HCT116 (cell line): ENCODE measurements at regions not wholly inside any gene's neighbourhood (a gene's known extent, or its start where the extent isn't known, plus 50 kb on each side); places are given as distances from the start of the nearest gene placed in this dataset.

Source experiments
- ATAC-seq: fragments of 200-7000 bp; cut with Tn5 transposase; 2 replicates; pipeline ENCODE4 v1.9.1; 2020; ENCODE audit warnings: mild to moderate bottlenecking, moderate library complexity
- BruUV-seq: library from RNA; stranded (reverse); fragments of 400-500 nt; replicated peaks from 2 replicates; lab custom pipeline; 2021; lab: Mats Ljungman, UMichigan
- CTCF ChIA-PET: fragments of 300-600 bp; sonication (Branson Sonifier 250); formaldehyde crosslinking; loops from one replicate; lab custom pipeline; 2021; ENCODE audit warnings: antibody characterized with exemption; lab: Charles Lee
- POLR2A ChIA-PET: fragments of 300-600, 350-600 bp; sonication (Branson Sonifier 250); formaldehyde crosslinking; loops from one replicate; lab custom pipeline; 2021; ENCODE audit warnings: antibody characterized with exemption; lab: Charles Lee
- RAD21 ChIA-PET, 2 experiments: fragments of 300-600 bp; sonication (Branson Sonifier 250); formaldehyde crosslinking; loops; one replicate each; lab custom pipeline; 2023; ENCODE audit warnings: low total read pairs in 2 of 2; ENCODE audit not compliant: uncharacterized antibody in 2 of 2, unreplicated experiment in 2 of 2, low non-redundant PET in 1 of 2; lab: Charles Lee
- DNase-seq: peaks from one replicate; pipeline ENCODE4 v3.0.0-alpha.2; 2010; ENCODE audit warnings: low read depth, low spot score
- H2AFZ ChIP-seq: fragments of 200-600 bp; shearing (Covaris generic), sonication (generic); 2 replicates; pipeline ENCODE4 v1.6.1; 2017; ENCODE audit warnings: low read depth, mixed run types, mixed read lengths, antibody characterized with exemption, low read length; ENCODE audit not compliant: poor library complexity, severe bottlenecking
- H3K27ac ChIP-seq: 2 replicates; pipeline ENCODE4 v1.5.1; 2012; ENCODE audit warnings: low read depth, low read length
- H3K27me3 ChIP-seq: fragments of 200-600 bp; sonication (generic); 2 replicates; pipeline ENCODE4 v1.6.1; 2016; ENCODE audit warnings: mixed run types, low read length, mixed read lengths; ENCODE audit not compliant: insufficient read depth
- H3K36me3 ChIP-seq, 2 experiments: fragments of 200-500 bp in 1 of 2; fragments of 200-600 bp in 1 of 2; sonication (Bioruptor generic) in 1 of 2; sonication (generic) in 1 of 2; 2 replicates each; pipeline versions ENCODE4 v1.5.1 to v1.6.1; 2014 to 2016; ENCODE audit warnings: low read length in 2 of 2, inconsistent platforms in 1 of 2, mixed read lengths in 1 of 2, mixed run types in 1 of 2; ENCODE audit not compliant: insufficient read depth in 2 of 2, control insufficient read depth in 1 of 2
- H3K4me1 ChIP-seq, 2 experiments: fragments of 200-600 bp in 1 of 2; sonication (generic) in 1 of 2; 2 replicates each; pipeline versions ENCODE4 v1.5.1 to v1.6.1; 2012 to 2017; ENCODE audit warnings: low read length in 2 of 2, inconsistent platforms in 1 of 2, mild to moderate bottlenecking in 1 of 2, mixed read lengths in 1 of 2, mixed run types in 1 of 2, moderate library complexity in 1 of 2; ENCODE audit not compliant: insufficient read depth in 2 of 2, control insufficient read depth in 1 of 2
- H3K4me2 ChIP-seq: fragments of 200-600 bp; sonication (generic); 2 replicates; pipeline ENCODE4 v1.6.1; 2017; ENCODE audit warnings: mixed run types, low read length, mixed read lengths
- H3K4me3 ChIP-seq, 2 experiments: fragments of 200-600 bp in 1 of 2; sonication (generic) in 1 of 2; replicated peaks in 1 of 2; 2 replicates each; pipeline ENCODE4 v1.5.1; 2011 to 2016; ENCODE audit warnings: low read length in 2 of 2, control low read depth in 1 of 2, low read depth in 1 of 2, mild to moderate bottlenecking in 1 of 2, mixed read lengths in 1 of 2, mixed run types in 1 of 2
- H3K79me2 ChIP-seq: fragments of 200-600 bp; sonication (generic); 2 replicates; pipeline ENCODE4 v1.6.1; 2017; ENCODE audit warnings: mild to moderate bottlenecking, mixed run types, low read length, moderate library complexity, mixed read lengths; ENCODE audit not compliant: insufficient read depth
- H3K9ac ChIP-seq: fragments of 200-600 bp; sonication (generic); 2 replicates; pipeline ENCODE4 v1.6.1; 2016; ENCODE audit warnings: low read length, mixed read lengths
- H3K9me2 ChIP-seq: fragments of 200-600 bp; sonication (generic), shearing (Covaris generic); 2 replicates; pipeline ENCODE4 v1.6.1; 2017; ENCODE audit warnings: mixed run types, mild to moderate bottlenecking, moderate library complexity; ENCODE audit not compliant: insufficient read depth
- H3K9me3 ChIP-seq, 2 experiments: fragments of 200-500 bp in 1 of 2; fragments of 200-600 bp in 1 of 2; sonication (Bioruptor generic) in 1 of 2; sonication (generic) in 1 of 2; 2 replicates each; pipeline ENCODE4 v1.6.1; 2014 to 2017; ENCODE audit warnings: low read length in 2 of 2, mixed read lengths in 2 of 2, inconsistent platforms in 1 of 2, low read depth in 1 of 2, mild to moderate bottlenecking in 1 of 2, mixed run types in 1 of 2, moderate library complexity in 1 of 2; ENCODE audit not compliant: control insufficient read depth in 1 of 2, insufficient read depth in 1 of 2
- H4K20me1 ChIP-seq: fragments of 200-600 bp; sonication (generic), shearing (Covaris generic); 2 replicates; pipeline ENCODE4 v1.6.1; 2017; ENCODE audit warnings: mixed run types, mild to moderate bottlenecking, moderate library complexity; ENCODE audit not compliant: insufficient read depth
- ATF3 ChIP-seq: IDR thresholded peaks from 2 replicates; pipeline ENCODE4 v1.6.1; 2012
- CBX3 ChIP-seq: IDR thresholded peaks from 2 replicates; pipeline ENCODE4 v1.6.1; 2012; ENCODE audit warnings: low read depth
- CTCF ChIP-seq, 3 experiments: fragments of 200-600 bp in 1 of 3; sonication (generic) in 1 of 3; IDR thresholded peaks in 2 of 3; conservative IDR thresholded peaks in 1 of 3; 2 replicates each; pipeline ENCODE4 v1.5.1; 2012 to 2017; ENCODE audit warnings: low read depth in 2 of 3, low read length in 2 of 3, antibody characterized with exemption in 1 of 3, borderline replicate concordance in 1 of 3, control low read depth in 1 of 3, mild to moderate bottlenecking in 1 of 3, mixed read lengths in 1 of 3, mixed run types in 1 of 3, moderate library complexity in 1 of 3; ENCODE audit not compliant: insufficient read depth in 1 of 3
- EGR1 ChIP-seq: IDR thresholded peaks from 2 replicates; pipeline ENCODE4 v1.6.1; 2012; ENCODE audit warnings: low read depth
- ELF1 ChIP-seq: IDR thresholded peaks from 2 replicates; pipeline ENCODE4 v1.6.1; 2012; ENCODE audit warnings: low read depth, borderline replicate concordance
- EZH2 ChIP-seq: fragments of 200-600 bp; sonication (generic); IDR thresholded peaks from 2 replicates; pipeline ENCODE4 v1.6.1; 2017; ENCODE audit warnings: antibody characterized with exemption, mixed run types
- EZH2phosphoT487 ChIP-seq: fragments of 200-600 bp; IDR thresholded peaks from 2 replicates; pipeline ENCODE4 v1.6.1; 2018; ENCODE audit warnings: antibody characterized with exemption, borderline replicate concordance
- FOSL1 ChIP-seq: IDR thresholded peaks from 2 replicates; pipeline ENCODE4 v1.6.1; 2012; ENCODE audit warnings: low read depth
- JUND ChIP-seq: IDR thresholded peaks from 2 replicates; pipeline ENCODE4 v1.6.1; 2012
- POLR2A ChIP-seq: IDR thresholded peaks from 2 replicates; pipeline ENCODE4 v1.7.0; 2011; ENCODE audit warnings: borderline replicate concordance; ENCODE audit not compliant: insufficient read depth, insufficient read length; ENCODE audit errors: extremely low read depth
- POLR2AphosphoS5 ChIP-seq: IDR thresholded peaks from 2 replicates; pipeline ENCODE4 v1.6.1; 2011; ENCODE audit warnings: mild to moderate bottlenecking, low read depth, low read length, moderate library complexity
- REST ChIP-seq: IDR thresholded peaks from 2 replicates; pipeline ENCODE4 v1.6.1; 2012; ENCODE audit warnings: low read depth
- SIN3A ChIP-seq: IDR thresholded peaks from 2 replicates; pipeline ENCODE4 v1.6.1; 2012; ENCODE audit warnings: low read depth
- SP1 ChIP-seq: IDR thresholded peaks from 2 replicates; pipeline ENCODE4 v1.6.1; 2012; ENCODE audit warnings: low read depth
- SRF ChIP-seq: IDR thresholded peaks from 2 replicates; pipeline ENCODE4 v1.6.1; 2012; ENCODE audit warnings: low read depth
- TCF7L2 ChIP-seq: IDR thresholded peaks from 2 replicates; pipeline ENCODE4 v1.7.0; 2011; ENCODE audit warnings: borderline replicate concordance, inconsistent platforms; ENCODE audit not compliant: insufficient read depth, insufficient read length; ENCODE audit errors: extremely low read depth
- YY1 ChIP-seq: IDR thresholded peaks from 2 replicates; pipeline ENCODE4 v1.6.1; 2011; ENCODE audit warnings: low read length, low read depth, moderate library complexity, mild to moderate bottlenecking; ENCODE audit not compliant: insufficient replicate concordance; ENCODE audit errors: extremely low read depth
- ZBTB33 ChIP-seq: IDR thresholded peaks from 2 replicates; pipeline ENCODE4 v1.6.1; 2011; ENCODE audit warnings: mild to moderate bottlenecking, low read length, moderate library complexity; ENCODE audit not compliant: insufficient replicate concordance; ENCODE audit errors: extremely low read depth
- ZFX ChIP-seq: fragments of 450-650 bp; IDR thresholded peaks from 2 replicates; pipeline ENCODE4 v1.6.1; 2017
- ZNF274 ChIP-seq: fragments of 200-500 bp; sonication (Bioruptor generic); IDR thresholded peaks from 2 replicates; pipeline ENCODE4 v1.6.1; 2014; ENCODE audit warnings: mild to moderate bottlenecking, low read depth, low read length, inconsistent platforms
- intact Hi-C: fragments of 100-400 bp; cut with micrococcal nuclease; formaldehyde crosslinking; loops from 2 replicates; pipeline ENCODE4 v1.10.0; 2022

GRCh38 chr5:98085593-98085992 lies 687.9 kb upstream of the RGMB start:
- RAD21 ChIA-PET: no interaction called here
- intact Hi-C loops: no loop called here
- no peak for ATAC-seq

More at GRCh38 chr5:98085593-98085992, 687.9 kb upstream of the RGMB start:
- H3K27ac ChIP-seq: no peak overlapping the region
- no peaks in the 10 kb centered on the region for H3K36me3 ChIP-seq
- H2AFZ ChIP-seq: no peak overlapping the region
- no peaks in the 10 kb centered on the region for H3K79me2 ChIP-seq
- no peaks in the 10 kb centered on the region for H3K9me2 ChIP-seq
- POLR2A ChIA-PET: no interaction called here
- no peak overlapping the region for H3K9ac ChIP-seq
- TF ChIP-seq FOSL1 (no peak), SRF (no peak), TCF7L2 (no peak), CBX3 (no peak), ATF3 (no peak), EZH2 (no peak), POLR2AphosphoS5 (no peak), ZNF274 (no peak), JUND (no peak), CTCF (IDR thresholded peaks at IDR 0.05 in 2 of 3, conservative IDR thresholded peaks at IDR 0.05 in 1 of 3; ENCODE audit: borderline replicate concordance in 1 of 3, insufficient read depth in 1 of 3, low read depth in 2 of 3, low read length in 2 of 3) (no peak), SP1 (no peak), ELF1 (no peak), ZFX (no peak), POLR2A (no peak), YY1 (no peak), REST (no peak), EZH2phosphoT487 (no peak), ZBTB33 (no peak), SIN3A (no peak), EGR1 (no peak)
- no peaks in the 10 kb centered on the region for H3K4me1 ChIP-seq
- H3K9me3 ChIP-seq: no peaks in the 10 kb centered on the region
- no peaks in the 10 kb centered on the region for H3K27me3 ChIP-seq
- H3K4me2 ChIP-seq: no peak overlapping the region
- H3K4me3 ChIP-seq: no peak overlapping the region
- no peak for DNase-seq
- CTCF ChIA-PET: no interaction called here
- H4K20me1 ChIP-seq: no peaks in the 10 kb centered on the region
- no TSS peak for BruUV-seq
